HG02884 (cell line): ENCODE measurements at regions not wholly inside any gene's neighbourhood (a gene's known extent, or its start where the extent isn't known, plus 50 kb on each side); places are given as distances from the start of the nearest gene placed in this dataset.
"Not testable (repeated sequence)": the region's sequence is repeated elsewhere in the genome, so short reads cannot be mapped to it uniquely, and the experiment has no call there.

Experiments
- ATAC-seq: cut with Tn5 transposase; IDR thresholded peaks from one replicate; pipeline ENCODE4 v1.9.1; 2021; ENCODE audit warnings: mild to moderate bottlenecking, moderate library complexity; ENCODE audit not compliant: unreplicated experiment

- no peak for ATAC-seq
These were observed 56.0 kb upstream of the LRPPRC start for GRCh38 chr2:44051593-44052347.

DNA sequence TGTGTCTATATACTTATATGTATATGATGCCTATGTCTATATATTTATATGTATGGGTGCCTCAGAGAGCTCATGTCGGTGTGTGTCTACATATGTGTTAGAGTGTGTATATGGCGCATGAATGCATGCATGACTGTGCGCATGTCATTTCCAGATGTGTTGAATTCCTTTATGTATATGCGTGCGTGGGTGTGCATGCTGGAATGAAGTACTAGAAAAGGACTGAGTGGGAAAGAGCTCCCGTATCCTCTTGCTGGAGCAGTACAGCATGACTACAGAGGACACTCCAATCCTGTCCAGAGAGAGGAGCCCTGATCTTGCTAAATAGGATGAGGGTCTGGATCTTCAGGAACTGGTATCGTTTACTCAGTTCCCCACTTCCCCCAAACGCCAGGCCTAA, 56.8 kb upstream of the LRPPRC start:
- no peak for ATAC-seq

GRCh38 chr2:44053052-44053451, 57.3 kb upstream of the LRPPRC start:
- no peak for ATAC-seq

DNA sequence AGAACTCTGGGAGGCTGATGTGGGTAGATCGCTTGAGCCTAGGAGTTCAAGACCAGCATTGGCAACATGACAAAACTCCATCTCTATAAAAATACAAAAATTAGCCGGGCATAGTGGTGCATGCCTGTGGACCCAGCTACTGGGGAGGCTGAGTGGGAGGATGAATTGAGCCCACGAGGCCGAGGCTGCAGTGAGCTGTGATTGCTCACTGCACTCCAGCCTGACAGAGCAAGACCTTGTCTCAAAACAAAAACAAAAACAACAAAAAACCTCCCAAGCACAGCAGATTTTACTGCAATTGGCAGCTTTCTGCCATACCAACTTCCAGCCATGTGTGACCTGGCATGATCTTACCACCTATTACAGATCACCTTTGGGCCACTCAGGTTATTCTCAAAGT, 57.7 kb upstream of the LRPPRC start:
- no peak for ATAC-seq

DNA sequence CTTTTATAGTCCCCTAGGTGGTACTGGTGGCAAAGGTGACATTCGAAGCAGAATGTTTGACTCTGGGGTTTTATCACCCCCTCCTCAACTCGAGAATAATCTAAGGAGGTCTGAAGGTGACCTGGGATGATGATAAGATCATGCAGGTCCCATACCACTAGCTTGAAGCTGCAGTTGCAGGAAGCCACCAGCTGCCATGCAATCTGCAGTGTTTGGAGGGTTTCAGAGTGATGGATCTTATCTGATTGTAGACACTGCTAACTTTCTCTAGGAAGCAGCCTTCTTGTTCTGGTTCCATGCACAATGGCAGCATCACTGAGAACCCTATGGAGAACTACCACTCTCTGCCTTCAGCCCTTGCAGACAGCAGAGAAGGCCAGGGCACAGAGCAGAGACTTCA, 59.4 kb upstream of the LRPPRC start:
- ATAC-seq = no peak

GRCh38 chr2:44055664-44056063, 59.9 kb upstream of the LRPPRC start:
- ATAC-seq = no peak

GRCh38 chr2:44056947-44057346, 61.2 kb upstream of the LRPPRC start:
- ATAC-seq = no peak

GRCh38 chr2:44060286-44060685, 64.5 kb upstream of the LRPPRC start:
- not testable (repeated sequence) for ATAC-seq

GRCh38 chr2:44060990-44061389, 65.2 kb upstream of the LRPPRC start:
- ATAC-seq = no peak

DNA sequence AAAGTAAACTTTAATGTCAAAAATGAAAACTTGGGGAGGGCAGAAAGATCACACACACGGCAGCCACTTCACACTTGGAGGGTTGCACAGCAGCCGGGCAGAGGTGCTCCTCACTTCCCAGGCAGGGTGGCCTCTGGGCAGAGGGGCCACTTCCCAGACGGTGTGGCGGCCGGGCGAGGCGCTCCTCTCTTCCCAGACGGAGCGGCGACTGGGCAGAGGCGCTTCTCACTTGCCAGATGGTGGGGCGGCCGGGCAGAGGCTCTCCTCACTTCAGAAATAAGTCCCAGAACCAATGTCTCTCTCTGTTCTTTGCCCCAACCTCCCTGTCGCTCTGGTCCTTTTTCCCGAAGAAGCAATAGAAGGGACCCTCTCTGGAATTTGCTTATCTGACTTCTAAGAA, 65.7 kb upstream of the LRPPRC start:
- no peak for ATAC-seq

DNA sequence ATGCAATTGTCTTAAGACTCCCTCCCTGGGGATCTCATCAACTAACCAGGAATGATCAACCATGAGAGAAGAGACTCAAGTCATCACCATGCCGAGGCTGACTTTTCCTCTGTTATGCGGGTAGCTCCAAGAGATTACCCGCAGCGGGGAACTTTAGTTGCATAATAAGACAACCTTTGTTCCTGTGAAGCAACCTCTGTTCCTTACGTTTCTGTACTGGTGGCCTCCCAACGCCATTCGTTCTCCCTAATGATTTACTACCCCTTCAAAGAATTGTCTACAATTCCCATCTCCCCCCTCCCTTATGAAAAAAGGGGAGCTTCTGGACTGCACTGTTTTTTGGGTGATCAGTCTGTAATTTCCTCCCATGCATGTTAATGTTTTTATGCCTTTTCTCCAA, 66.1 kb upstream of the LRPPRC start:
- ATAC-seq = no peak

DNA sequence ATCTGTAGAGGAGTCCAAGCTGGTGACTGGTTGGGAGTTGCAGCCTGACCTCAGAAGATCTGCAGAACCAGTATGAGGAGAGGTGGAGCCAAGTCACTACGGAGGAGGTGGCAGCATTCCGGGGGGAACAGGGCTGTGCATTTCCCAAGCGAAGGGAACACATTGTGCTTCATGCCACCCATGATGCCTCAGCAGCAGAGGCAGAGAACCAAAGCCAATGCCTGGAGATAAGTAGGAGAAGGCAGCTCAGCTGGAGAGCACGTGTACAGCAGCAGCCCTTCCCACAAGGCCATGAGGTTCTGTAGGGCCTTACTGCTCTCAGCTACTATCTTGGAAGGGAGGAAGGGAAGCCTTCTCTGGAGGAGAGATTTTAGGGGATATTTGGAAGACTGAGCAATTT, 67.2 kb upstream of the LRPPRC start:
- no peak for ATAC-seq

- ATAC-seq = not testable (repeated sequence)
These were observed 68.5 kb upstream of the LRPPRC start for GRCh38 chr2:44064281-44064680.

DNA sequence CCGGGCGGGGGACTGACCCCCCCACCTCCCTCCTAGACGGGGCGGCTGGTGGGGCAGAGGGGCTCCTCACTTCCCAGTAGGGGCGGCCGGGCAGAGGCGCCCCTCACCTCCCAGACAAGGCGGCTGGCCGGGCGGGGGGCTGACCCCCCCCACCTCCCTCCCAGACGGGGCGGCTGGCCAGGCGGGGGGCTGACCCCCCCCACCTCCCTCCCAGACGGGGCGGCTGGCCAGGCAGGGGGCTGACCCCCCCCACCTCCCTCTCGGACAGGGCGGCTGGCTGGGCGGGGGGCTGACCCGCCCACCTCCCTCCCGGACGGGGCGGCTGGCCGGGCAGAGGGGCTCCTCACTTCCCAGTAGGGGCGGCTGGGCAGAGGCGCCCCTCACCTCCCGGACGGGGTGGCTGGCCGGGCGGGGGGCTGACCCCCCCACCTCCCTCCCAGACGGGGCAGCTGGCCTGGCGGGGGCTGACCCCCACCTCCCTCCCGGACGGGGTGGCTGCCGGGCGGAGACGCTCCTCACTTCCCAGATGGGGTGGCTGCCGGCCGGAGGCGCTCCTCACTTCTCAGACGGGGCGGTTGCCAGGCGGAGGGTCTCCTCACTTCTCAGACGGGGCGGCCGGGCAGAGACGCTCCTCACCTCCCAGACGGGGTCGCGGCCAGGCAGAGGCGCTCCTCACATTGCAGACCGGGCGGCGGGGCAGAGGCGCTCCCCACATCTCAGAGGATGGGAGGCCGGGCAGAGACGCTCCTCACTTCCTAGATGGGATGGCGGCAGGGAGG, 71.4 kb upstream of the LRPPRC start:
- ATAC-seq = not testable (repeated sequence)

DNA sequence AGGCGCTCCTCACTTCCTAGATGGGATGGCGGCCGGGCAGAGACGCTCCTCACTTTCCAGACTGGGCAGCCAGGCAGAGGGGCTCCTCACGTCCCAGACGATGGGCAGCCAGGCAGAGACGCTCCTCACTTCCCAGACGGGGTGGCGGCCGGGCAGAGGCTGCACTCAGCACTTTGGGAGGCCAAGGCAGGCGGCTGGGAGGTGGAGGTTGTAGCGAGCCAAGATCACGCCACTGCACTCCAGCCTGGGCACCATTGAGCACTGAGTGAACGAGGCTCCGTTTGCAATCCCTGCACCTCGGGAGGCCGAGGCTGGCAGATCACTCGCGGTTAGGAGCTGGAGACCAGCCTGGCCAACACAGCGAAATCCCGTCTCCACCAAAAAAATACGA, 72.0 kb upstream of the LRPPRC start:
- ATAC-seq = not testable (repeated sequence)

- ATAC-seq = no peak
These were observed 75.8 kb upstream of the LRPPRC start for GRCh38 chr2:44071454-44072046.

DNA sequence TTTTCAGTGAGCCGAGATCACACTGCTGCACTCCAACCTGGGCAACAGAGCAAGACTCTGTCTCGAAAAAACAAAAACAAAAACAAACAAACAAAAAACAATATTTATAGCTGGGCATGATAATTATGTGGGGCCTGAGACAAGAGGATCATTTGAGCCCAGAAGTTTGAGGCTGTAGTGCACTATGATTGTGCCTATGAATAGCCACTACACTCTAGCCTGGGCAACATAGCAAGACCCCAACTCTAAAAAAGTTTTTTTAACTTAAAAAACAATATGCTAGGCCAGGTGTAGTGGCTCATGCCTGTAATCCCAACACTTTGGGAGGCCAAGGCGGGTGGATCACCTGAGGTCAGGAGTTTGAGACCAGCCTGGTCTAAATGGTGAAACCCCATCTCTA, 77.9 kb upstream of the LRPPRC start:
- not testable (repeated sequence) for ATAC-seq

- not testable (repeated sequence) for ATAC-seq
These were observed 79.0 kb upstream of the LRPPRC start for GRCh38 chr2:44074795-44075194.

- no peak for ATAC-seq
These were observed 79.8 kb upstream of the LRPPRC start for GRCh38 chr2:44075541-44075940.

GRCh38 chr2:44077942-44078511, 82.2 kb upstream of the LRPPRC start:
- no peak for ATAC-seq

DNA sequence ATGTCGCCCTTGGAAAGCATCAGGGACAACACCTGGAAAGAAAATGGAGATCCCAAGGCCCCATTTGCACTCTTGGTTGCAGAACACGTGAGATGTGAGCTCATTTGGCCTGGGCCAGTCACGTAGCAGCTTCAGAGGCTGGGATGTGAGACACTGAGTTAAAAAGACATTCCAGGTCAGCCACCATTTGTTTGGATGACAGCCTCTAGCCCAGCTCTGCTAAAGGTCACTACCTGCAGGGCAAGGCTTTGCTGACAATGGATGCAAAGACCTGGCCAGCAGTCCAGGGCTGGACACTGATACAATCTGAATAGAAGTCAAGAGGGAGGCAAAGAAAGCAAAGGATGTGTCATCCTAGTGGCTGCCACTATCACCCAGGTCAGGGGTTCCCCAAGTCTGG, 83.9 kb upstream of the LRPPRC start:
- no peak for ATAC-seq

DNA sequence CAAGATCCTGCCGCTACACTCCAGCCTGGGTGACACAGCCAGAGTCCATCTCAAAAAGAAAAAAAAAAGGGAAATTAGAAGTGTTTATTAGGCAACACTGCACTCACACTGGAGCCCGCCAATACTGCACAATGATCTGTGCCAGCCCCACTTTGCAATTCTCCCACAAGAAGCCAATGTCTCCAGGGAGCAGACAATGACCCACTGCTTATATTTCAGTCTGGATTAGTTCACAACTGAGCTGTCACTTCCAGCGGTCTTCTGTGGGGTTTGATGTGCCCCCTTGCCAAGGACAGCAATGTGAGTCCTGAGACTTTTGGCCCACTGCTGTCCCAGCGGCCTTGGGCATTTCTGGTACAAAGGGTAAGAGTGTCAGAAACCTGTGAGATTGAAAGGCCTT, 85.6 kb upstream of the PPM1B start:
- no peak for ATAC-seq
